HG03280 (cell line): ENCODE measurements at regions not wholly inside any gene's neighbourhood (a gene's known extent, or its start where the extent isn't known, plus 50 kb on each side); places are given as distances from the start of the nearest gene placed in this dataset.

ENCODE experiments used
- ATAC-seq: cut with Tn5 transposase; IDR thresholded peaks from one replicate; pipeline ENCODE4 v1.9.1; 2021; ENCODE audit warnings: mild to moderate bottlenecking, moderate library complexity; ENCODE audit not compliant: unreplicated experiment

GRCh38 chr1:199383793-199384192 lies 643.7 kb upstream of the NR5A2 start:
- no peak for ATAC-seq

- no peak for ATAC-seq
Observed at GRCh38 chr1:199394856-199395255, 632.7 kb upstream of the NR5A2 start.

- no peak for ATAC-seq
Observed at GRCh38 chr1:199396456-199396855, 631.1 kb upstream of the NR5A2 start.

- no peak for ATAC-seq
Observed at GRCh38 chr1:199399996-199400724, 627.4 kb upstream of the NR5A2 start.

- ATAC-seq, result no peak
Observed at GRCh38 chr1:199403531-199404116, 623.9 kb upstream of the NR5A2 start.

- ATAC-seq, result no peak
Observed at GRCh38 chr1:199404191-199404590, 623.3 kb upstream of the NR5A2 start.

GRCh38 chr1:199404976-199405375 lies 622.5 kb upstream of the NR5A2 start:
- no peak for ATAC-seq

GRCh38 chr1:199405634-199406196 lies 621.8 kb upstream of the NR5A2 start:
- ATAC-seq, result no peak

GRCh38 chr1:199410462-199410861 lies 617.0 kb upstream of the NR5A2 start:
- no peak for ATAC-seq

GRCh38 chr1:199411506-199411905 lies 616.0 kb upstream of the NR5A2 start:
- no peak for ATAC-seq

GRCh38 chr1:199422206-199422605 lies 605.3 kb upstream of the NR5A2 start:
- no peak for ATAC-seq

- no peak for ATAC-seq
Observed at GRCh38 chr1:199447906-199448305, 579.6 kb upstream of the NR5A2 start.

GRCh38 chr1:199448646-199449045 lies 578.9 kb upstream of the NR5A2 start:
- ATAC-seq, result no peak

- no peak for ATAC-seq
Observed at GRCh38 chr1:199449221-199449620, 578.3 kb upstream of the NR5A2 start.

GRCh38 chr1:199449681-199450080 lies 577.8 kb upstream of the NR5A2 start:
- ATAC-seq, result no peak

GRCh38 chr1:199452627-199453026 lies 574.9 kb upstream of the NR5A2 start:
- no peak for ATAC-seq

GRCh38 chr1:199453723-199454122 lies 573.8 kb upstream of the NR5A2 start:
- ATAC-seq, result no peak

- ATAC-seq, result no peak
Observed at GRCh38 chr1:199460933-199461332, 566.6 kb upstream of the NR5A2 start.

- peak; percentile 53 for ATAC-seq
Observed at GRCh38 chr1:199463521-199464127, 563.9 kb upstream of the NR5A2 start.

GRCh38 chr1:199466961-199467360 lies 560.5 kb upstream of the NR5A2 start:
- ATAC-seq, result no peak

- ATAC-seq, result no peak
Observed at GRCh38 chr1:199472018-199472417, 555.5 kb upstream of the NR5A2 start.

- no peak for ATAC-seq
Observed at GRCh38 chr1:199472978-199473377, 554.5 kb upstream of the NR5A2 start.
